ENCODE measurements at regions not wholly inside any gene's neighbourhood (a gene's known extent, or its start where the extent isn't known, plus 50 kb on each side); places are given as distances from the start of the nearest gene placed in this dataset.

DNA sequence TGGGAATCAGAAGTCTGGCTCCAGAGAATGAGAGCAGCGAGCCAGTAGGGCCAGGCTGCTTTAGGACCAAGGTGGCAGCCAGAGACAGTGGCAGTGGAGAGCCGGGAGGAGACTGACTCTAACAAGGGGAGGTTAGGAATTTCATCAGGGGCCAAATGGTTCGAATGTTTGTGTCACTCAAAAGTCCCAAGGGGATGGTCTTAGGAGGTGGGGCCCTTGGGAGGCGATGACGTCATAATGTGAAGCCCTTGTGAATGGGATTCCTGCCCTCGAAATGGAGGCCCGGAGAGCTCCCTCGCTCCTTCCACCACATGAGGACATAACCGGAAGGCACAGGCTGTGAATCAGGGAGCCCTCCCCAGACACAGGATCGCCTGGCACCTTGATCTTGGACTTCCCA is 299.7 kb downstream of the QKI start:
- TF ChIP-seq, protein P1, sequence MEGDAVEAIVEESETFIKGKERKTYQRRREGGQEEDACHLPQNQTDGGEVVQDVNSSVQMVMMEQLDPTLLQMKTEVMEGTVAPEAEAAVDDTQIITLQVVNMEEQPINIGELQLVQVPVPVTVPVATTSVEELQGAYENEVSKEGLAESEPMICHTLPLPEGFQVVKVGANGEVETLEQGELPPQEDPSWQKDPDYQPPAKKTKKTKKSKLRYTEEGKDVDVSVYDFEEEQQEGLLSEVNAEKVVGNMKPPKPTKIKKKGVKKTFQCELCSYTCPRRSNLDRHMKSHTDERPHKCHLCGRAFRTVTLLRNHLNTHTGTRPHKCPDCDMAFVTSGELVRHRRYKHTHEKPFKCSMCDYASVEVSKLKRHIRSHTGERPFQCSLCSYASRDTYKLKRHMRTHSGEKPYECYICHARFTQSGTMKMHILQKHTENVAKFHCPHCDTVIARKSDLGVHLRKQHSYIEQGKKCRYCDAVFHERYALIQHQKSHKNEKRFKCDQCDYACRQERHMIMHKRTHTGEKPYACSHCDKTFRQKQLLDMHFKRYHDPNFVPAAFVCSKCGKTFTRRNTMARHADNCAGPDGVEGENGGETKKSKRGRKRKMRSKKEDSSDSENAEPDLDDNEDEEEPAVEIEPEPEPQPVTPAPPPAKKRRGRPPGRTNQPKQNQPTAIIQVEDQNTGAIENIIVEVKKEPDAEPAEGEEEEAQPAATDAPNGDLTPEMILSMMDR (IDR thresholded peaks at IDR 0.05): no peak
- no peak for TF ChIP-seq POLR2AphosphoS5 (IDR thresholded peaks at IDR 0.05)
- TF ChIP-seq EP300 (IDR thresholded peaks at IDR 0.05; ENCODE audit: low read depth): no peak
